HepG2 (cell line): ENCODE measurements at regions not wholly inside any gene's neighbourhood (a gene's known extent, or its start where the extent isn't known, plus 50 kb on each side); places are given as distances from the start of the nearest gene placed in this dataset.

Source experiments
- ATAC-seq: fragments of 200-7000 bp; cut with Tn5 transposase; 3 replicates; pipeline ENCODE4 v1.9.1; 2020; ENCODE audit warnings: mild to moderate bottlenecking, moderate library complexity
- BruUV-seq: library from RNA; stranded (reverse); fragments of 400-500 nt; replicated peaks from 2 replicates; lab custom pipeline; 2021; lab: Mats Ljungman, UMichigan
- CTCF ChIA-PET: fragments of 300-600 bp; formaldehyde crosslinking; extraction: SDS; loops from one replicate; lab custom pipeline; 2021; ENCODE audit warnings: low total read pairs, inconsistent platforms, low intra/inter-chr PET ratio; lab: Yijun Ruan, JAX
- POLR2A ChIA-PET: fragments of 350-600 bp; sonication (Branson Sonifier 250); formaldehyde crosslinking; loops from one replicate; lab custom pipeline; 2020; ENCODE audit warnings: antibody characterized with exemption, inconsistent platforms; lab: Yijun Ruan, JAX
- DNase-seq: peaks from one replicate; pipeline ENCODE4 v3.0.0-alpha.2; 2015; ENCODE audit warnings: low spot score
- FAIRE-seq: peaks from 3 replicates; lab custom pipeline; 2011; peaks lifted over from hg19 to GRCh38; lab: Jason Lieb, UNC
- H2AFZ ChIP-seq: one replicate; pipeline ENCODE4 v1.6.1; 2011; ENCODE audit warnings: low read length, inconsistent platforms
- H3K27ac ChIP-seq: fragments of 300-600 bp; 3 replicates; pipeline ENCODE4 v1.8.0; 2011; ENCODE audit warnings: mixed run types, mild to moderate bottlenecking, mixed read lengths, low read length, inconsistent platforms; ENCODE audit not compliant: insufficient read depth; ENCODE audit errors: extremely low read length
- H3K27me3 ChIP-seq, 2 experiments: fragments of 200-600 bp in 1 of 2; 2 replicates in 1 of 2; 3 replicates in 1 of 2; pipeline versions ENCODE4 v1.6.0 to v1.8.0; 2011; ENCODE audit warnings: low read length in 2 of 2, mild to moderate bottlenecking in 2 of 2, moderate library complexity in 2 of 2, inconsistent platforms in 1 of 2; ENCODE audit not compliant: insufficient read depth in 2 of 2, control insufficient read depth in 1 of 2
- H3K36me3 ChIP-seq, 2 experiments: fragments of 200-600 bp in 1 of 2; replicated peaks in 1 of 2; 2 replicates in 1 of 2; 3 replicates in 1 of 2; pipeline versions ENCODE4 v1.5.1 to v1.8.0; 2011; ENCODE audit warnings: low read length in 2 of 2, inconsistent platforms in 1 of 2; ENCODE audit not compliant: insufficient read depth in 2 of 2, control insufficient read depth in 1 of 2
- H3K4me1 ChIP-seq: 2 replicates; pipeline ENCODE4 v1.5.1; 2012; ENCODE audit warnings: low read length, inconsistent platforms; ENCODE audit not compliant: insufficient read depth
- H3K4me2 ChIP-seq: 2 replicates; pipeline ENCODE4 v1.6.0; 2011; ENCODE audit warnings: low read depth, low read length, inconsistent platforms
- H3K4me3 ChIP-seq, 3 experiments: fragments of 200-600 bp in 1 of 3; sonication (generic), shearing (Covaris generic) in 1 of 3; replicated peaks in 1 of 3; 2 replicates each; pipeline ENCODE4 v1.5.1; 2011 to 2016; ENCODE audit warnings: low read length in 3 of 3, inconsistent platforms in 2 of 3, low read depth in 2 of 3, mild to moderate bottlenecking in 2 of 3, control low read depth in 1 of 3, mixed read lengths in 1 of 3; ENCODE audit not compliant: insufficient read depth in 1 of 3
- H3K79me2 ChIP-seq: one replicate; pipeline ENCODE4 v1.6.1; 2011; ENCODE audit warnings: low read length, inconsistent platforms; ENCODE audit not compliant: insufficient read depth
- H3K9ac ChIP-seq: 2 replicates; pipeline ENCODE4 v1.6.0; 2011; ENCODE audit warnings: mild to moderate bottlenecking, low read depth, low read length, inconsistent platforms; ENCODE audit not compliant: insufficient read depth
- H3K9me3 ChIP-seq: 2 replicates; pipeline ENCODE4 v1.5.1; 2012; ENCODE audit warnings: mild to moderate bottlenecking, low read length
- H4K20me1 ChIP-seq: 2 replicates; pipeline ENCODE4 v1.6.0; 2011; ENCODE audit warnings: inconsistent platforms, mild to moderate bottlenecking, low read length, moderate library complexity; ENCODE audit not compliant: insufficient read depth
- AKAP8 ChIP-seq: sonication (generic); formaldehyde crosslinking; IDR thresholded peaks from 2 replicates; pipeline ENCODE4 v1.5.1; 2020; ENCODE audit warnings: mild to moderate bottlenecking, missing genetic modification reagents
- DZIP1 ChIP-seq: sonication (generic); formaldehyde crosslinking; IDR thresholded peaks from 2 replicates; pipeline ENCODE4 v1.5.0; 2020; ENCODE audit warnings: mild to moderate bottlenecking, missing genetic modification reagents
- GTF3A ChIP-seq: sonication (generic); formaldehyde crosslinking; conservative IDR thresholded peaks from 2 replicates; pipeline ENCODE4 v1.4.0; 2020; ENCODE audit warnings: mild to moderate bottlenecking, missing genetic modification reagents
- KLF15 ChIP-seq: sonication (generic); formaldehyde crosslinking; IDR thresholded peaks from 2 replicates; pipeline ENCODE4 v1.8.1; 2023; ENCODE audit warnings: borderline replicate concordance, mild to moderate bottlenecking, inconsistent platforms, missing genetic modification reagents, mixed read lengths
- KMT2B ChIP-seq: IDR thresholded peaks from 2 replicates; pipeline ENCODE4 v1.6.1; 2016; ENCODE audit warnings: missing genetic modification reagents, missing compliant biosample characterization
- MTF2 ChIP-seq: sonication (generic); formaldehyde crosslinking; IDR thresholded peaks from 2 replicates; pipeline ENCODE4 v1.5.0; 2020; ENCODE audit warnings: missing genetic modification reagents, borderline replicate concordance
- TSC22D2 ChIP-seq: sonication (generic); formaldehyde crosslinking; IDR thresholded peaks from 2 replicates; pipeline ENCODE4 v1.5.1; 2020; ENCODE audit warnings: missing genetic modification reagents, mild to moderate bottlenecking, borderline replicate concordance
- ZBTB37 ChIP-seq: sonication (generic); formaldehyde crosslinking; IDR thresholded peaks from 2 replicates; pipeline ENCODE4 v1.4.0; 2020; ENCODE audit warnings: mild to moderate bottlenecking, missing genetic modification reagents
- ZBTB46 ChIP-seq: sonication (generic); formaldehyde crosslinking; IDR thresholded peaks from 2 replicates; pipeline ENCODE4 v1.4.0; 2020; ENCODE audit warnings: mild to moderate bottlenecking, missing genetic modification reagents, borderline replicate concordance
- ZMYM3 ChIP-seq: sonication (generic); formaldehyde crosslinking; IDR thresholded peaks from 2 replicates; pipeline ENCODE4 v1.5.1; 2020; ENCODE audit warnings: mild to moderate bottlenecking, missing genetic modification reagents
- ZNF232 ChIP-seq: sonication (generic); formaldehyde crosslinking; IDR thresholded peaks from 2 replicates; pipeline ENCODE4 v1.4.0; 2020; ENCODE audit warnings: missing genetic modification reagents, borderline replicate concordance
- ZNF691 ChIP-seq: sonication (generic); formaldehyde crosslinking; IDR thresholded peaks from 2 replicates; pipeline ENCODE4 v1.4.0; 2020; ENCODE audit warnings: missing genetic modification reagents, low read depth, mild to moderate bottlenecking, borderline replicate concordance
- WGBS: methylation state at CpG from one replicate; pipeline ENCODE4 v1.1.6; 2017; ENCODE audit warnings: low lambda C conversion rate; 5-methylcytosine and 5-hydroxymethylcytosine counted together
- in situ Hi-C: cut with HindIII; loops from 2 replicates; pipeline ENCODE4 v1.10.0; 2017; ENCODE audit warnings: low pct_unique_long_range_greater_than_20kb; ENCODE audit not compliant: extremely low pct_ligation_motif_present
- intact Hi-C: fragments of 100-400 bp; cut with micrococcal nuclease; formaldehyde crosslinking; loops from one replicate; pipeline ENCODE4 v1.10.0; 2022; ENCODE audit not compliant: unreplicated experiment

- BruUV-seq, result no TSS peak
- ChIA-PET CTCF (no interaction called here), POLR2A (interaction anchor here (1.5 kb wide), 1 partner anchor 557 kb away, joined by 3 read pairs; no protein-coding TSS in a partner anchor)
- Histone ChIP-seq H3K9ac (no peak overlapping the region), H3K27ac (no peak overlapping the region), H3K27me3 (peaks cover 2 to 44% of the 10 kb centered on the region in 2 experiments; a peak in 4 of 5 replicates), H3K79me2 (no peaks in the 10 kb centered on the region), H3K4me1 (peaks cover 33% of the 10 kb centered on the region), H2AFZ (no peak overlapping the region), H3K36me3 (no peaks in the 10 kb centered on the region), H3K4me2 (peak overlapping the region; percentile 4; the same call in 1 of the 2 replicates), H3K9me3 (no peaks in the 10 kb centered on the region), H4K20me1 (no peaks in the 10 kb centered on the region), H3K4me3 (no peak overlapping the region)
- DNase-seq (no peak), ATAC-seq (no peak), FAIRE-seq (no peak)
- intact Hi-C loops, result loop anchor here (5.0 kb wide), 2 partner anchors 262 to 412 kb away; no protein-coding TSS in a partner anchor
- TF ChIP-seq KLF15 (CRISPR knock-in tag) (no peak), ZMYM3 (CRISPR knock-in tag) (no peak), MTF2 (CRISPR knock-in tag) (no peak), ZNF691 (CRISPR knock-in tag) (no peak), ZBTB37 (CRISPR knock-in tag) (no peak), AKAP8 (CRISPR knock-in tag) (no peak), ZBTB46 (CRISPR knock-in tag) (no peak), KMT2B (no peak), DZIP1 (CRISPR knock-in tag) (no peak), TSC22D2 (no peak), GTF3A (no peak), ZNF232 (CRISPR knock-in tag) (no peak)
- WGBS, result 35% methylated on average over 15 of the region's 15 CpGs
- in situ Hi-C loops, result loop anchor here (5.0 to 10.0 kb wide), 2 partner anchors 558 to 574 kb away; no protein-coding TSS in a partner anchor
Observed at GRCh38 chr2:234548695-234549420, 52.0 kb upstream of the ARL4C start.
